Natural killer cell treated with Interleukin-12 subunit alpha and Interleukin-12 subunit beta and Interleukin-15 and Interleukin-18, amount 100 ng/mL, for 72 hours (primary cell): ENCODE measurements at regions not wholly inside any gene's neighbourhood (a gene's known extent, or its start where the extent isn't known, plus 50 kb on each side); places are given as distances from the start of the nearest gene placed in this dataset.

Experiments
- ATAC-seq, 2 donors: fragments of 150-1000 bp; cut with Tn5 transposase in 1 of 2; sonication (Bioruptor Pico), chemical (Tn5 transposase) in 1 of 2; 2 replicates each; pipeline ENCODE4 v1.10.0; 2021
- DNase-seq: peaks from one replicate; pipeline ENCODE4 v3.0.0; 2022; ENCODE audit warnings: low spot score
- H3K27ac Mint-ChIP-seq, 2 donors: 1 replicate in 1 of 2; 2 replicates in 1 of 2; pipeline ENCODE4 v1.8.0; 2022; ENCODE audit warnings: mixed read lengths in 2 of 2, mild to moderate bottlenecking in 1 of 2, moderate library complexity in 1 of 2
- H3K27me3 Mint-ChIP-seq, 2 donors: 1 replicate in 1 of 2; 2 replicates in 1 of 2; pipeline ENCODE4 v1.8.0; 2022; ENCODE audit warnings: mixed read lengths in 2 of 2
- H3K36me3 Mint-ChIP-seq: one replicate; pipeline ENCODE4 v1.8.0; 2022; ENCODE audit warnings: mixed read lengths
- H3K4me1 Mint-ChIP-seq, 2 donors: 1 replicate in 1 of 2; 2 replicates in 1 of 2; pipeline ENCODE4 v1.8.0; 2022; ENCODE audit warnings: low read depth in 2 of 2, mixed read lengths in 2 of 2, mild to moderate bottlenecking in 1 of 2
- H3K4me3 Mint-ChIP-seq: one replicate; pipeline ENCODE4 v1.8.0; 2022; ENCODE audit warnings: mixed read lengths
- H3K9me3 Mint-ChIP-seq: 2 replicates; pipeline ENCODE4 v1.8.0; 2022; ENCODE audit warnings: mixed read lengths

DNA sequence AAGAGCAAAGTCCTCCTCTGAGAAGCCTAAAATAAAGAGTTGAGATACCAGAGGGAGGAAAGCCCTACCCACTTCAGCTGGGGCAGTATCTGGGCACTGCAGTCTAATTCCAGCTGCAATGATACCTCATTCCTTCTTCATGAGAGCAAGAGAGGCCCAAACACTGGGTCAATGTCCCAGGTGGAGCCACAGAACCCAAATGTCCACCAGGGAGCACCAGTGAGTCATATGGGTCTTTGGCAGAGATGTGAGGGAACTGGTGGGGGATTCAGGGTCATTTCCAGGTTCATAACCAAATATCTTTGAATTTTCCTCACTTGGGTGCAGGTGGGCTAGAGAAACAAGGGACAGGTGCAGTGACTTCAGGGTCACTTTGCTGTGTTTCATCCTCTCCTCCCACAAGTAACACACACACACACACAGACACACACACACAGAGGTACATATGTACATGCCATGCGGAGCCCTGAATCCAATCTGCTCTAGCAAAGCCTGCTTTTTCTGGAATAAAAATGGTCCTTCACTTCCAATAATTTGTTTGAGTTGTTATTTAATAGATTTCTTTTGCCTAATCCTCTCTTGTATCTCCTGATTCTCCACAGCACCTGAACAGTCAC lies 585.4 kb downstream of the SOX6 start:
- Mint-ChIP-seq H3K4me3 (no peak overlapping the region), H3K27me3 (peaks cover 0 to 6% of the 10 kb centered on the region in 2 donors), H3K27ac (no peak overlapping the region), H3K9me3 (no peaks in the 10 kb centered on the region), H3K4me1 (no peaks in the 10 kb centered on the region), H3K36me3 (no peaks in the 10 kb centered on the region)
- DNase-seq = no peak
- no peak for ATAC-seq

DNA sequence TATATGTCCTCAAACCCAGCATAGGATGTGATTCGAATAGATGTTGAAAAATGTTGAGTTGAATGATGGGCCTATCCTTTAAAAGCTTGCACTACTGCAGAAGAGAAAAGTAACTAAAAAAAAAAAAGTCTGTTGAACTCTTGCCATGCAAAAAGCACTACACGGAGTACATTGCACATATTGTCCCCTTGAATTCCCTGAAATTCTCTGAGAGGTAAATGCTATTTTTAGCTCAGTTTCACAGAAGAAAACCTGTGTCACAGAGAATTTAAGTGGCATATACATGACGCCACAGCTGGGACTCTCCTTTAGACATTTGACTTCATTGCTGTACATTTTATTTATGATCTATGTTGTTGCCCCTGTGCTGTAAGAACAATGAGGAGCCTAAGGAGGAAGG lies 583.8 kb downstream of the SOX6 start:
- peaks cover 0 to 6% of the 10 kb centered on the region in 2 donors for H3K27me3 Mint-ChIP-seq
- no peak overlapping the region for H3K4me3 Mint-ChIP-seq
- H3K4me1 Mint-ChIP-seq = no peaks in the 10 kb centered on the region
- H3K27ac Mint-ChIP-seq = no peak overlapping the region
- no peak for DNase-seq
- H3K36me3 Mint-ChIP-seq = no peaks in the 10 kb centered on the region
- ATAC-seq = no peak
- no peaks in the 10 kb centered on the region for H3K9me3 Mint-ChIP-seq

DNA sequence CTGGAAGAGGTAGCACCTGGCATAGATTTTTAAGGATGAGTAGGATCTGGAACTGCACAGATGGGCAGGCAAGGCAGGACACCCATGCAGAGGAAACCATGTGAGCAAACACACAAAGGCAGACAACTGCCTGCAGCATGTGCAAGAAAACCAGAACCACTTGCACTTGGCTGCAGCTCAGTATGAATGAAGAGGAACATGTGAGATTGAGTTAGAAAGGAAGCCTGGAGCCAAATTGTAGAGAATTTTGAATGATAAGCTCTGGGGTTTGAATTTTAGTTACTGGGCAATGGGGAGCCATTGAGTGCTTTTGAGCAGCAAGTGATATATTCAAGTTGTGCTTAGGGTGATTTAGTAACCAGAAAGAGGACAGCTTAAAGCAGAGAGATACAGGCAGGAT lies 583.4 kb downstream of the SOX6 start:
- H3K4me1 Mint-ChIP-seq = no peaks in the 10 kb centered on the region
- no peaks in the 10 kb centered on the region for H3K36me3 Mint-ChIP-seq
- H3K27me3 Mint-ChIP-seq = peaks cover 0 to 6% of the 10 kb centered on the region in 2 donors

DNA sequence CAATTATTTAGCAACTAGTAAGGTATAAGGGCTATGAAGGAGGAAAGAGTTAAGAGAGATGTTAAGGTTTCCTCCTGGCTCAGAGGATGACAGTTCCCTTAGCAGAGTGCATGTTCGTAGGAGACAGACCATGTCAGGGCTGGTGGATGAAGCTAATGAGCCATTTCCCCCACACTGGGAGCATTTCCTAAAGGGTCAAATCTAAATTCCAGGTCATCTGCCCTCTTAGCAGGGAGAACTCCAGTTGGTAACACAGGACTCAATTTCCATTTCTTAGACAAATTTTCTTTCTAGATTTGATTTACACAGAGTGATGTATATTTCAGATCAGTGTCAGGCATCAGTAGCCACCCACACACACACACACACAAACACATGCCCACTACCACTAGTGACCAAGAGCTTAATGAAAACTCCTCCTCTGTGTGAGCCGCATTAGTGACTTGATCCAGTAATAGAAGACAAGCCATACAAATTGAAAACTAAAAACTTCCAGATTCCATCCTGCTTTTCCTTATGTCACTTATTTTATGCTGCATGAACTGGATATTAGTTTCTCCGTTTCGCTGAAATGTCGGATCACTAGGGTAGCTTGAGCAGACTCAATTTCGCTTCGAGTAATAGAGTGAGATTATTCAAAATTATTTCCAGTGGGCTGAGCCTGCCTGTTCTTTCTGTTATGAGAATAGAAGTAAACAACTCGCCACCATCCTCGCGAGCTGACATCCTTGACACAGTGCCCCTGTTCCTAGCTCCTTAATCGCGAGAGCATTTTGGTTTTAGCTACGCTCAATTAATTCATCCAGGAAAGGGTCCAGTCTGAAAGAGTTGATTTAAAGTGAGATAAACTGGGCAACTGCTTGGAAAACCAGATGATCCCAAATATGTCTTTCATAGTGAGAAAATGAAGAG lies 582.6 kb downstream of the SOX6 start:
- no peak overlapping the region for H3K27ac Mint-ChIP-seq
- H3K27me3 Mint-ChIP-seq = peaks cover 0 to 6% of the 10 kb centered on the region in 2 donors
- H3K4me1 Mint-ChIP-seq = no peaks in the 10 kb centered on the region
- no peaks in the 10 kb centered on the region for H3K9me3 Mint-ChIP-seq
- H3K4me3 Mint-ChIP-seq = no peak overlapping the region
- H3K36me3 Mint-ChIP-seq = no peaks in the 10 kb centered on the region
- DNase-seq (no peak), ATAC-seq (no peak)

More for the DNA sequence above, 583.4 kb downstream of the SOX6 start:
- no peak overlapping the region for H3K4me3 Mint-ChIP-seq
- ATAC-seq (no peak), DNase-seq (no peak)
- no peak overlapping the region for H3K27ac Mint-ChIP-seq
- no peaks in the 10 kb centered on the region for H3K9me3 Mint-ChIP-seq

DNA sequence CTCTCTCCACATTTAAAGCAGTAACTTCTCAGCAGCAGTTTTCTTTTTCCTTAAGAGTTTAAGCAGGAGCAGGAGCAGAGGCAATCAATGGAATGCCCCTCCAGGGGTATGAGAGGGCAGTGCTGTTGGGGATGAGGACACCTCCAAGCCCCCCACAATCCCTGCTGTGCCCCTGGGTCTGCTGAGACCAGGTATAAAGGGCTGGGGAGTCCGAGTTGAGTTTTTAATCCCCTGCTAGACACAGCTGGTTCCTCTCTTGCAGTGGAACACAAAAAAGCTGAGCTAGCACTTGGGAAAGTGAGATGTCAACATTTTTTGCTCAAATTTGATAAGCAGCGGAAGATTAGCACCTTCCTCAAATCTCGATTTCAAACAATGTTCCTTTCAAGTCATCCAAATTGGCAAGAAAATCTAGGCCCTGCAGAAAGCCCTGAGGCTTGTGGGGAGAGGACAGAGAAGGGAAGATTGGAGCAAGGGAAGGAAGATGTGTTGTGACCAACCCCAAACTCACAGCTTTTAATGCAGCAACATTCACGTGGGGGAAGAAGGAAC lies 581.9 kb downstream of the SOX6 start:
- Mint-ChIP-seq H3K36me3 (no peaks in the 10 kb centered on the region), H3K4me1 (no peaks in the 10 kb centered on the region), H3K4me3 (no peak overlapping the region), H3K27ac (no peak overlapping the region), H3K9me3 (no peaks in the 10 kb centered on the region), H3K27me3 (peaks cover 0 to 6% of the 10 kb centered on the region in 2 donors)
- ATAC-seq (no peak), DNase-seq (no peak)

DNA sequence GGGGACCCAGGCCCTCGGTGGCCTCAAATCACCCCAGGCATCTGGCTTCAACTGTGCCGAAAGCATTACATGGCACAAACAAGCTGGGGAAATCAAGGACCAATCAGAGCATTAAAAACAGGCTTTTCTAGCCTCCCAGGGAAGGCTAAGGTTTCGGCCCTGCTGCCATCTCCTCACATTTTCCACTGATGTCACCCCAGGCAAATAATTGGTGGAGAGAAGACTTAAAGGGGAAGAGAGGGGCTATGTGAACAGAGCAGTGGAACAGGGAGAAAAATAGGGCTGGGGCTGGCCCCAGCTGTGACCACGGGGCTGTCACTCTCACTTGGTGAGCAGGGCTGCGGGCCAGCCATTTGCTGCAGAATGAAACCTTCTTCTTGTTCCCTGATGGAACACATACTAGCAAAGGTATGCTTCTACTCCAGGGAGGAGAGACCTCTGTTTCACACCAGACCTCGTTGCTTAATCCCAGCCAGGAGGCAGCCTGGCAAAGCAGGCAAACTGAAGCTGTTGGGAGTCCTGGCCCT lies 581.3 kb downstream of the SOX6 start:
- ATAC-seq (no peak), DNase-seq (no peak)
- no peak overlapping the region for H3K27ac Mint-ChIP-seq
- H3K36me3 Mint-ChIP-seq = no peaks in the 10 kb centered on the region
- H3K9me3 Mint-ChIP-seq = no peaks in the 10 kb centered on the region
- no peaks in the 10 kb centered on the region for H3K4me1 Mint-ChIP-seq
- no peak overlapping the region for H3K4me3 Mint-ChIP-seq
- peaks cover 0 to 6% of the 10 kb centered on the region in 2 donors for H3K27me3 Mint-ChIP-seq

DNA sequence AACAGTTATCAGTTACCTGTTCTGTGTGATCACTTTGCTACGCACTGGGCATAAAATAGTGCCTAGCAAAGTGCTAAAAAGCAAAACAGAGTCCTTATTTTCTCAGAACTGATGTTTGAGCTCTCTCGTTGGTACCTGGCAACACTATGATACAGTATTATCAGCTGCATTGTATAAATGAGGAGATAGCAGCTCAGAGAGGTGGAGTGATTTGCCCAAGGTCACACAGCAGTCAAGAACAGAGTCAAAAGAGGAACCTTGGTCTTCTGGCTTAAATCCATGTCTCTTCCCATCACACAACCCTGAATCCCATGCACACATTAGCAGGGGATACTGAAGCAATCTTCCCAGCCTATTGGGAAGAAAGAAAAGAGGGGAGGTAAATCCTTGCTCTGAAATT lies 580.5 kb downstream of the SOX6 start:
- Mint-ChIP-seq H3K9me3 (no peaks in the 10 kb centered on the region), H3K4me3 (no peak overlapping the region)

DNA sequence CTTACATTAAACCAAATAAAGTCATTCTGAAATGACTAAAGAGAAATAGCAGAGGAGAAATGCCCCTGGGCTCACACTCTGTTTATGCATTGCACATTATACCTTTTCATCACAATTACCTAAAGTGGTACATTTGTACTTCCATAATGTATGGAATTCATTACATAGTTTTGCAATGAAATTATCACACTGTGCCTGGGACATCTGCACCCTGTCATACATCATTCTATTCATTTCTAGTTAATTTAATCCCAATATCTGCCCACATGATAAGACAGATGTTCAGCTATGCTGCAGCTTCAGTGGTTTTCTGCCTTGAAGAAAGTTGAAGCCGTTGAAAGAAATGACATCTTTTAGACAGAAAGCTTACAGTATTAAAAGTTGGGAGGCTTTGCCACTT lies 580.0 kb downstream of the SOX6 start:
- H3K4me3 Mint-ChIP-seq = no peak overlapping the region
- no peaks in the 10 kb centered on the region for H3K9me3 Mint-ChIP-seq
- peaks cover 0 to 2% of the 10 kb centered on the region in 2 donors for H3K27me3 Mint-ChIP-seq
- no peak for ATAC-seq
- H3K36me3 Mint-ChIP-seq = no peaks in the 10 kb centered on the region
- no peaks in the 10 kb centered on the region for H3K4me1 Mint-ChIP-seq
- DNase-seq = no peak
- H3K27ac Mint-ChIP-seq = no peak overlapping the region

More for the DNA sequence above, 580.5 kb downstream of the SOX6 start:
- Mint-ChIP-seq H3K27ac (no peak overlapping the region), H3K4me1 (no peaks in the 10 kb centered on the region), H3K36me3 (no peaks in the 10 kb centered on the region), H3K27me3 (peaks cover 0 to 6% of the 10 kb centered on the region in 2 donors)
- ATAC-seq = no peak
- no peak for DNase-seq

DNA sequence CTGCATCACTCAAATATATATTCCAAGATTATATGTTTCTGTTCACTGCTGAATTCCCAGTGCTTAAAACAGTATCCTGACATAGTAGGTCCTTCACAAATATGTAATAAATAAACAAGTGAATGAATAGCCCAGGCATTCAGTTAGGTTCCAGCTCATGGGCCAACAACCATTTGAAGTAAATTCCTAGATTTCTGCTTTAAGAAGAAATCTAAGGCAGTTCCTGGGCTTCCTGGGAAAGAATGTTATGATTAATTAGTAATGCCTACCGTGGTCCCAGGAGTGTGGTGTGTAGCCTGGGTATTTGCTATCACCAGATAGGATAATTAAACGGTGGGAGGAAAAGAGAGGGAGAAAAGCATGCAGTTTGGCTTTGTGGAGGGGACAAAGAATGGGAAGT lies 576.8 kb downstream of the SOX6 start:
- no peak for ATAC-seq
- H3K36me3 Mint-ChIP-seq = no peaks in the 10 kb centered on the region
- H3K4me3 Mint-ChIP-seq = no peak overlapping the region
- DNase-seq = no peak
- H3K27me3 Mint-ChIP-seq = no peaks in the 10 kb centered on the region
- no peaks in the 10 kb centered on the region for H3K9me3 Mint-ChIP-seq
- no peak overlapping the region for H3K27ac Mint-ChIP-seq
- no peaks in the 10 kb centered on the region for H3K4me1 Mint-ChIP-seq

DNA sequence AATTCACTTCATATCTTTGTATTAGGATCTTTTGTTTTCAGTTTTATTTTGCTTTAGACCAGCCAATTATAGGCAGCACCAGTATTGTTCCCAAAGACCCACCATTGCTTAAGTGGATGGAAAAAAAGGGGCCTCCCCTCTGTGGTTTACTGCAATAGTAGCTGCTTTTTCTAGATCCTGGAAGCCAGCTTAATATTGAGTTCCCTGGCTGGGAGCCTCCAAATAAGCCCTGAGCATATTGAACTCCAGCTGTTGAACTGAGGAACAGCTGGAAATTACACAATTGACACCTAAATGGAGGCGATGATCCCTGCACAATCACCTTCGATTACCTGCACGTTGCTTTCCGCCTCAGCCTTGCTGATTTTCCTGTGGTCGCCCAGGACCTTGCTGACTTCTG lies 576.0 kb downstream of the SOX6 start:
- no peaks in the 10 kb centered on the region for H3K9me3 Mint-ChIP-seq
- H3K27ac Mint-ChIP-seq = no peak overlapping the region
- ATAC-seq (no peak), DNase-seq (no peak)
- H3K27me3 Mint-ChIP-seq = peaks cover 0 to 3% of the 10 kb centered on the region in 2 donors
- H3K36me3 Mint-ChIP-seq = no peaks in the 10 kb centered on the region
- no peaks in the 10 kb centered on the region for H3K4me1 Mint-ChIP-seq
- no peak overlapping the region for H3K4me3 Mint-ChIP-seq

DNA sequence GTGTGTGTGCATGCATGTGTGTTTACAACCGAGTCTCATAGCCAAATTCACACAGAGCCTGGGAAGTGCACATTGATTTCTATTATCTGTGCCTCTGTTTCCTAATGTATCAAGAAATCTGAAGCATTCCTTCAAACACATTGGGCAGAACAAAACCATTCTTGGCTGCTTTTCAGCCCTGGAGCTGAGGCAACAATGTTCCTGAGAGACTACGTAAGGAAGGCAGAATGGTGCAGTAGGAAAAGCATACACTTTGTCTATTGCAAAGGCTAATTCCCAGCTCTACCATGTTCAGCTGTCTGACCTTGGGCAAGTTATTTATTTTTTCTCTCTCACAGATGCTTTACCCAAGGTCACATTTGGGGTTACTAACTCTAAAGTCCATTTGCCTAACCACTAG lies 575.5 kb downstream of the SOX6 start:
- no peaks in the 10 kb centered on the region for H3K4me1 Mint-ChIP-seq
- DNase-seq (no peak), ATAC-seq (no peak)
- H3K4me3 Mint-ChIP-seq = no peak overlapping the region
- H3K27me3 Mint-ChIP-seq = peaks cover 0 to 3% of the 10 kb centered on the region in 2 donors
- H3K9me3 Mint-ChIP-seq = no peaks in the 10 kb centered on the region
- no peaks in the 10 kb centered on the region for H3K36me3 Mint-ChIP-seq
- no peak overlapping the region for H3K27ac Mint-ChIP-seq

DNA sequence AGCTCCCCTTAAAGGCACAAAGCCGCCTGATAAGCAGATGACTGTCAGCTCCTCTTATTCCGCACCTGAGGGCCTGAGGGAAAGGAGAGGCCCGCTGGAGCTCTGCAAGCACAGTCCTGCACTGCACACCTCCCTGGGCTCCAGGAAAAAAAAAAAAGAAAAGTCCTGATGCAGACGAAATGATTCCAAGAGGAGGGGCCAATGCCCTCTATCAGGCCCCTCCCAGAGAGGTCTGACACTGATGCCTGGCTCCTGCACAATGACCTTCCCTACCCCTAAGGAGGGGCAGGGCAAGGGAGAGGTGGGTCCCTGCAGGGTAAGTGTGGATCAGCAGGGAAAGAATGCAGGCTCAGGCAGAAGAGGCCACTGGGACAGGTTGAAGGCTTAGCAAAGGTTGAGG lies 572.7 kb downstream of the SOX6 start:
- Mint-ChIP-seq H3K36me3 (no peaks in the 10 kb centered on the region), H3K4me3 (no peak overlapping the region), H3K27ac (no peak overlapping the region), H3K9me3 (no peaks in the 10 kb centered on the region), H3K27me3 (peaks cover 0 to 3% of the 10 kb centered on the region in 2 donors), H3K4me1 (no peaks in the 10 kb centered on the region)
- ATAC-seq (no peak), DNase-seq (no peak)

DNA sequence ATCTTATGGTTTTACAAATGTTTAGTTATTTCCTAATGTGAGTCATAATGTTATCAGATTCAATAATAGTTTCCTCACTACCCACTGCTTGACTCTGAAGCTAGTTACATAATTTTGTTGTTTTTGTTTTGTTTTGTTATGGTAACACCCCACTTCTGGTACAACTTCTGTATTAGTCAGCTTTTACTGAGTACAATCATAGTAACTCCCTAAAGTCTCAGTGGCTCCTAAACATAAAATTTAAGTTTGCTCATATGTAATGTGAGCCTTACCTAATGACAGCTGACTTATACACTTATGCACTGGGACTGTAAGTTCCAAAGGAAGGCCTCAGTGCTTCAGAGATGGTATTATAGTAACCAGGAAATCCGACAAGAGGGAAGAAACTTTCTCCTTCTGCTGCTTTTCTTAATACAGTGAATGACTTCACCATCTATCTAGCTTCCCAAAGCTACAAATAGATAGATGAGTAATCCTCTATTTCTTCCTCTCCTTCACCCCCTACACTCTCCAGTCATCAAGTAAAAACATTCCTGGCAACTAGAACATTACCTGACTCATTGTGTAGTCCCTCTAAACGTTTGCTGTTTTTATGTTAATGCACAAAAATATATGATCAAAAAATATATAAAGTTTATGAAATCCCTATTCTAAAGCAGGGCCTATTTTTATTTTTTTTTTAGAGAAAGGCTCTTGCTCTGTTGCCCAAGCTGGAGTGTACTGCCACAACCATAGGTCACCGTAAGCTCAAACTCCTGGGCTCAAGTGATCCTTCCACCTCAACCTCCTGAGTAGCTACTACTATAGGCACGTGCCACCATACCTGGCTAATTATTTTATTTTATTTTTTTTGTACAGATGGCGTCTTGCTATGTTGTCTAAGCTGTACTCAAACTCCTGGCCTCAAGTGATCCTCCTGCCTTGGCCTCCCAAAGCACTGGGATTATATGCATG lies 563.0 kb downstream of the SOX6 start:
- H3K27ac Mint-ChIP-seq = no peak overlapping the region

More for the DNA sequence above, 563.0 kb downstream of the SOX6 start:
- no peak overlapping the region for H3K4me3 Mint-ChIP-seq
- H3K27me3 Mint-ChIP-seq = peaks cover 0 to 3% of the 10 kb centered on the region in 2 donors
- H3K4me1 Mint-ChIP-seq = no peaks in the 10 kb centered on the region
- H3K9me3 Mint-ChIP-seq = peaks cover 13% of the 10 kb centered on the region
- no peak for DNase-seq
- no peaks in the 10 kb centered on the region for H3K36me3 Mint-ChIP-seq
- ATAC-seq = no peak
